ENCODE measurements at regions not wholly inside any gene's neighbourhood (a gene's known extent, or its start where the extent isn't known, plus 50 kb on each side); places are given as distances from the start of the nearest gene placed in this dataset.

- DNase-seq (ENCODE audit: low read depth) = no peak
These were observed 263.6 kb upstream of the ZMIZ1 start for GRCh38 chr10:78805176-78805575.

- no peak for DNase-seq (ENCODE audit: low read depth)
These were observed 262.0 kb upstream of the ZMIZ1 start for GRCh38 chr10:78806681-78807221.

- no peak for DNase-seq (ENCODE audit: low read depth)
These were observed 261.1 kb upstream of the ZMIZ1 start for GRCh38 chr10:78807504-78808203.

DNA sequence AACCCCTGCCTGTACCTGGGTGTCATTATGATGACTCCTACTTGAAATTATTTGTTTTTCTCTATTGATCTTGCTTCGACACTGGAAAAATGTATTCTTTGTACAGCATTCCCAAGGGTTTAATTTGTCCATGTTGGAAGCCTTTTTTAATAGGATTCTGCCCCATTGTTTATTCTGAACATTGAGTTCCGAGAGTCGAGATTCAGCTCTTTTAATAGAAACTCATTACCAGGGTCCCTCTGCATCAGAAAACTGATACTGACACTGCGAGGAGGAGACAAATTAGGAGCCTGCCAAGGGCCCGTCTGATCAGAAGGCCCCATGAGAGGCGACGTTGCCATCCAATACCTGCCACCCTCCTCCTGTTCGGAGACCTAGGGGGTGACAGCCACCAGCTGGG is 260.5 kb upstream of the ZMIZ1 start:
- DNase-seq (ENCODE audit: low read depth) = no peak

DNA sequence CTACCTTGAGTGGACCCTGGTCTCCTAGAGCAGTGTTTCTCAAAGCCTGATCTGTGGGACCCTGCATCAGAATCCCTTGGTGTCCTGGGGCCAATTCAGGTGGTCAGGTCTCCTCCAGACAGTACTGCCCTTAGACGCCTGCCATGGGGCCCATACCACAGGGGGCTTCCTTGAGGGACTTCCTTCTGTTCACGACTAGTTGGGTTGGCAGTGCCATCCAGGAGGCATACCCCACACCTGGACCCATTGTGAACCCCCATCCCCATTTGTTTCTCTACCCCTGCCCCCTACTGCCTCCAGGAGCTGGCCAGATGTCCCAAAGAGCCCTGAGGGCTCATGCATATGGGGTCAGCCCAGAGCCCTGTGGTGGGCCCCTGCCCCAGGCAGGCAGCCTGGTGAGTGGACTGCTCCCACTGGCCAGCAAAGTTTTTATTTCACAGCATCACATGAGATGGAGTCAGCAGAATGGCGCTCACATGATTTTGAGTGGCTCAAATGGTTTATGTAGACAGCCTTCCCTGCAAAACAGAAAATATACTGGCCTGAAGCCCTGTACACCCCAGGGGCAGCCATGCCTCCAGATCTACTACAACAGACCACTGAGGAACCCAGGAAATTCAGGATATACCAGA is 259.9 kb upstream of the ZMIZ1 start:
- DNase-seq (ENCODE audit: low read depth) = no peak

DNA sequence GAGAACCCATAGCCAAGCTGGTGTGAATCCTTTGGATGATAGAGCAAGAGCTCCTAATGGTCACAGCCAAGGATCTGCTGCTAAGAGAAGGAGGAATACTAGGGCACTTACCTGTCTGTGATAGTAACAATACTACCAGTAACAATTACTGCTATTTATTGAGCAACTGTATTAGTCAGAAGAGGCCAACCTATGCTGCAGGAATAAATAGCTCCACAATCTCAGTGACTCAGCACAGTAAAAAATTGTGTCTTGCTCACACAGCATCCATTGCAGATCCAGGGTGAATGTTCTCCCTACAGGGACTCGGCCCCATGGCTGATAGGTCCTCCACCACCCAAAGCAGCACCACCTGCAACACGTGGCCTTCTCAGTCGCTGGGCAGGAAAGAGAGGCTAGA is 257.6 kb upstream of the ZMIZ1 start:
- DNase-seq (ENCODE audit: low read depth) = no peak

GRCh38 chr10:78812571-78813318 is 256.0 kb upstream of the ZMIZ1 start:
- no peak for DNase-seq (ENCODE audit: low read depth)

DNA sequence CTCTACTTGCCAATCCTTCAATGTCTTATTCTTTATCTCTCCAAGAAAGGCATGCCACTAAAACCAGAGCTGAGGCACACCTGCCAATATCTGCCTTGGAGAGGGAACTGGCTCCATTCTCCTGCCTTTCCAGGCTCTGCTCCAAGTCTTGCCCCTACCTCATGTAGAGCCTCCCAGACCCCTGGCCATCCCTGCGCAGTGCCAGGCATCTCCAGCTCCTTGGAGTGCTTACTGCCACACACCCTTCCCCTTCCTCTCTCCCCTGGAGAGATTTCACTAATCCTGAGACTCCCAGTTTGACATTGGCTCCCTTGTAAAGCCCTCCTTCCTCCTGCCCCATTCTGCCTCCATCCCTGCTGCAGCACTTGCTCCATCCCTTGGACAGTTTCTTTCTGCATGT is 255.2 kb upstream of the ZMIZ1 start:
- no peak for DNase-seq (ENCODE audit: low read depth)

DNA sequence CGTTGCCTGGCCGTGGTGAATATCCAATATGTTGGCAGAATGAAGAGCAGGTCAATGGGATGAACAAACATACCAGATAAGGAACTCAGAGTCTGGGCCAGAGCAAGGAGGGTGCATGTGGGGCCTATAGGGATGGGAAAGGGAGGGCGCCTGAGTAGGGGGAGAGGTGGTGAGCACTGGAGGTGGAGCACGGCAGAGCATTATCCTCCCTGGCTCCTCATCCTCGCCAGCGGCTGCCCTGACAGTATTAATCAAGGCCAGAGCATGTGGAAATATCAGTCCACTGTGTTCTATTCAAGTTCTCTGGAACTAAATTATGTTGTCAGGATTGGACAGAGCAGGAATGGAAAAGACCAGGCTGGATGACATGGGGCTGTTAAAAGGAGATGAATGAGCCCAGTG is 254.8 kb upstream of the ZMIZ1 start:
- DNase-seq (ENCODE audit: low read depth) = no peak

DNA sequence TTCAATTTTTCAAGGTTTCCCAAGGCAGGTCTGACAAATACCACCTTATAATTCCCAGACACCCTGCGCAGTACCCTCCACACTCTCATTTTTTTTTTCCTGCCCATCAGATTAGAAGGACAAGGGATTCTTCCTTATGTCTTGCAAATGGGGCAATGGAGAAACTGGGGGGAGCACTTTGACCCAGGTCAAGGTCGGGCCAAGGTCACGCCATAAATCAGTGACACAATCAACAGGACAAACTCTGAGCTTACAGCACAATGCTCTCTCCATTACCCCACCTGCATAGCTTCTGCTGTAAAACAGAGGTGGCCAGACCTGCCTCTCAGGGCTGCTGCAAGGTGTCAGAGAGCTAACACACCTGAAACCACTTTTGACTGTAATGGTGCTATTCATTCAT is 254.4 kb upstream of the ZMIZ1 start:
- no peak for DNase-seq (ENCODE audit: low read depth)

DNA sequence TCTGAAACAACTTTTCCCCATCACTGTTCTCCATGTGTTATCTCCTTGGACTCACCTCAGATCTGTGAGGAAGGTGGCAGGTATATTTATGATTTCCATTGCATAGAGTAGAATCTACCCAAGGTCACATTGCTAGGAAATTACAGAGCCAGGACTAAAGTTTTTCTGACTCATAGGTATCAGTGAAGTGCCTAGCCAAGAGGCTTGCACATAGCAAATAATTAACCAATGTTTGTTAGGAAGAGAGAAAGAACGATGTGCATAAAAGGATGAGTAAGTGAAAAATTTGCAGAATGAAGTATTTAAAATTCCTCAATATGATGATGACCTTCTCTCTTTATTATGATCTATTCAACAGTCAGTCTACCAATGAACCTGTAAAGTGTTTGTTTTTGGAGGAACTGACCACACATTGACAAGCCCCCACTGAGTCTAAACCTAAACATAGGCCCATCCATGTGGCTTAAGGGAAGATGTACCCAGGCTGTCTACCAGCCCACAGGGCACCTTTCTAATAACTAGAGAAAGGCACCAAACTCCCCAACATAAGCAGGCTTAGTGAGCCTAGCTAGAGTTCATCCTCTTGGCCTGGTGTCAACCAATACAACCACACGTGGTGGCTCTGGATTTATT is 252.9 kb upstream of the ZMIZ1 start:
- DNase-seq (ENCODE audit: low read depth) = no peak

DNA sequence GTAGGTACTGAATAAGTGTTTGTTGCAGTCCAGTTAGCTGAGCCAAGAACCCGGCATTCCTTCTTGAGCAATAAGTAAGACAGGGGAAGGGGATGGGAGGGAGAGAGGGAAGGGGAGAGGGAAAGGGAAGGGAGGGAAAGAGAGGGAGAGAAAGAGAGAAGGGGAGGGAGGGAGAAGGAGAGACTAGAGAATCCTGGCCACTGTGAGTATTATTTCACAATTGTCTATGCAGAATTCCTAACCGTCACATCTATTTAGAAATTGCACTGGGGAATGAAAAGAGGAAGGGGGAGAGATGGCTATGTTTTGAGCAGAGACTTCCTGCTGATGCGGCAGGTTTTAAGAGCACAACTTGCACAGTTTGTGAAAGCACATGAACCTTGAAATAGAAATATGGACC is 251.4 kb upstream of the ZMIZ1 start:
- no peak for DNase-seq (ENCODE audit: low read depth)

GRCh38 chr10:78817804-78818203 is 251.0 kb upstream of the ZMIZ1 start:
- no peak for DNase-seq (ENCODE audit: low read depth)

DNA sequence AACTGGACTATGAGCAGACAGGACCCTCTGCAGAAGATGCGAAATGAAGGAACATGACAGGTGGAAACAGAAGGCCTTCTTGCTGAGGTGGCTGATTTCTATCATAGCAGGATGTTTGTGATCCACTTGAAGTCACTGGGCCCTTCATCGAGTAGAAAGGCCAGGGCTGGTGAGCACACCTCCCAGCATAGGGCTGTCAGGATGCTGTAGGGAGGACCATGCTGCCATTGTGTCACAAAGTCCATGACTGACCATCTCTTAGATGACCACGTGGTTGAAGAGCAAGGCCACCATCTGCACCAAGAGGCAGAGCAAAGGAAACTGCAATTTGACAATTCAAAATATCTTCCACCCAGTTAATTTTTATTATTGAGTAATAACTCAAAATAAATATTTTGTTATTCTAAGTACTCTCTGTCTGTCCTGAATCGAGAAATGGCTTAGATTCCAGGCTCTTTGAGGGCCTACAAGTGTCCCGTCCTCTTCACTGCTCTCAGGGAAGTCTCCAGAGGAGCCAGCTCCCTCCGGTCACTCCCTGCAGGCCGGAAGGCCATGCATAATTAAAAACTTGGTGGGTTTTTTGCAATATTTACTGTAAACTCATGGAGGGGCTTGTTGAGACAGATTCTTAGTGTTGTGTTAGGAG is 249.3 kb upstream of the ZMIZ1 start:
- no peak for DNase-seq (ENCODE audit: low read depth)

GRCh38 chr10:78820007-78820362 is 248.8 kb upstream of the ZMIZ1 start:
- no peak for DNase-seq (ENCODE audit: low read depth)

- DNase-seq (ENCODE audit: low read depth) = no peak
These were observed 247.7 kb upstream of the ZMIZ1 start for GRCh38 chr10:78821052-78821451.

- DNase-seq (ENCODE audit: low read depth) = no peak
These were observed 239.9 kb upstream of the ZMIZ1 start for GRCh38 chr10:78828647-78829539.

DNA sequence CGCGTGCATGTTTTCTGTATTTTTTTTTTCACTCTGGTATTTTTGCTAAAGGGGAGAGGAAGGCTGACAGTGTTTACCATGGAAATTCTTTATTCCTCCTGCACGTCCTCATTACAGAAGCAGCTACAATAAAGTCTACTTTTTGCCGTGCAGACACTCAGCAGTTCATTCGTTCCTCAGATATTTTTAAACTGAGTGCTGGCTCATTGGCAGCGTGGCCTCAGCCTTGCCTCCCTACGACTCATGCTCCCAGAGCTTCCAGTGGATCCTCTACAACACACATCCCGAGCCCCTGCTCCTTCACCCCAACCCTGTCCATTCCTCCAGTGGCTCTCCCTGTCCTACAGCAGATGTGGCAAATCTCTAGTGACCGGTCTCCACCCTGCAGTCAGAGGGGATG is 239.2 kb upstream of the ZMIZ1 start:
- DNase-seq (ENCODE audit: low read depth) = no peak

DNA sequence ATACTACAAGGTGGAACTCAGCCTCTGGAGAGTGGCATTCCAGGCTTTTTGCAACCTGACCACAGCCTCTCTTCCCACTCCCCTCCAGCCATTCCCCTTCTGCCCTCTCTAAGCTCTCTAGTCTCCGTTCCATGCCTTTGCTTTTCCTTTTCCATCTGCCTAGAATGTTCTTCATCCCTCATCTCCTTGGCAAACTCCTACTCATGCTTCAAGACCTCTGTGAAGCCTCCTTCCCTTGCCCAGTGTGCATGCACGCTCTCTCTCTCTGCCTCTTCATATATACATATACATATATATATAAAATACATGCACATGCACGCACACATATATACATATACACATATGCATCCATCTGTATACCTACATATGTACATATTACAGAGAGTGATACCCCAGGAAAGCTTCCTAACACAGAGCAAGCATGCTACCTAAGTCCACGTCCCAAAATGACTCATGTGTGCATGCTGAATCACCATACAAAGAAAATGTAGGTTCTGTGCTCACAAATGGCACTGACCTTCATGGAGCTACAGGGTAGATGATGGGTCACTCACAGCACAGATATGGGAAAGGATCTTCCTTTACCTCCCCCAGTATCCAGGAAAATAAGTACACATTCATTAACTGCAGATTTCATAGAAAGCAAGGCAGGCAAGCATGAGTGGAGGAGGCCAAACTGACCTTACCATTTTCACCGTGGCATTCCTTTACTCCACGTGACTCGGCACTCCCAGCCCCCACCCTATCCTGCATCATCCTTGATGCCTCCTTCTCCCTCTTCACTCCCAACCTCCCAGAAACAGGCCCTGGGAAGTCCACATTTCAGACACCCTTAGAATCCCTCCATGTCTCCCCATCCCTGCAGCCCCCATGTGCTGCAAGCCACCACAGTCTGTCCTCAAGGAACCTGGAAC is 238.4 kb upstream of the ZMIZ1 start:
- no peak for DNase-seq (ENCODE audit: low read depth)

GRCh38 chr10:78830976-78831375 is 237.8 kb upstream of the ZMIZ1 start:
- no peak for DNase-seq (ENCODE audit: low read depth)

All from stimulated activated CD4-positive, alpha-beta T cell treated with anti-CD3 and anti-CD28 coated beads, Interleukin-2, amount 100 ng/mL, for 4 hours (primary cell).